Hematopoietic multipotent progenitor cell (in vitro differentiated cells): ENCODE measurements at regions not wholly inside any gene's neighbourhood (a gene's known extent, or its start where the extent isn't known, plus 50 kb on each side); places are given as distances from the start of the nearest gene placed in this dataset.
"Not testable (repeated sequence)": the region's sequence is repeated elsewhere in the genome, so short reads cannot be mapped to it uniquely, and the experiment has no call there.

Experiments
- DNase-seq, 3 donors: peaks; one replicate each; pipeline ENCODE4 v3.0.0-alpha.2; 2011 to 2015; ENCODE audit warnings: low read depth in 2 of 3, low spot score in 2 of 3

DNA sequence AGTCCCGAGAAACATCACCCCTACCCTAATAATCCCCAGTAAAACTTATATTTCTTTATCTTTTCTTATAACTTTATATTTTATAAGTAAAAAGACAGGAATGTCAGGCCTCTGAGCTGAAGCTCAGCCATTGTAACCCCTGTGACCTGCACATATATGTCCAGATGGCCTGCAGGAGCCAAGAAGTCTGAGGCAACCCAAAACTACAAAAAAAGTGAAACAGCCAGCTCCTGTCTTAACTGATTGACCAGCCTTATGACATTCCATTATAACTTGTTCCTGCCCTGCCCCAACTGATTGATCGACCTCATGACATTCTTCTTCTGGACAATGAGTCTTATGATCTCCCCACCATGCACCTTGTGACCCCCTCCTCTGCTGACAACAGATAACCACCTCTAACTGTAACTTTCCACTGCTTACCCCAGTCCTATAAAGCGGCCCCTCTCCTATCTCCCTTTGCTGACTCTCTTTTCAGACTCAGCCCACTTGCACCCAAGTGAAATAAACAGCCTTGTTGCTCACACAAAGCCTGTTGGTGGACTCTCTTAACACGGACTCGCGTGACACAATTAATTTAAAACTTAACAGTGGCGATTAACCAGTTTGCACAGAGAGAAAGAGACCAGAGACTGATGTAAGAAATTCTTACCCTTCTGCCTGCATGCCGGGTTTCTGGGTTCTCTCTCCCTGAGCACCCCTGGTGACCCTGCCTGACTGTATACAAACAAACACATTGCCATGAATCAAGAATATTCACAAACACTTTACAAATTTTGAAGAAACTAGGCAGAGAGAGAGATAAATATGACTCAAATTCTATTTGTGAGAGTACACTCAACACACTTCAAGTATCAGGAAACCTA is 1109.2 kb upstream of the TMEM132C start:
- DNase-seq = not testable (repeated sequence)

DNA sequence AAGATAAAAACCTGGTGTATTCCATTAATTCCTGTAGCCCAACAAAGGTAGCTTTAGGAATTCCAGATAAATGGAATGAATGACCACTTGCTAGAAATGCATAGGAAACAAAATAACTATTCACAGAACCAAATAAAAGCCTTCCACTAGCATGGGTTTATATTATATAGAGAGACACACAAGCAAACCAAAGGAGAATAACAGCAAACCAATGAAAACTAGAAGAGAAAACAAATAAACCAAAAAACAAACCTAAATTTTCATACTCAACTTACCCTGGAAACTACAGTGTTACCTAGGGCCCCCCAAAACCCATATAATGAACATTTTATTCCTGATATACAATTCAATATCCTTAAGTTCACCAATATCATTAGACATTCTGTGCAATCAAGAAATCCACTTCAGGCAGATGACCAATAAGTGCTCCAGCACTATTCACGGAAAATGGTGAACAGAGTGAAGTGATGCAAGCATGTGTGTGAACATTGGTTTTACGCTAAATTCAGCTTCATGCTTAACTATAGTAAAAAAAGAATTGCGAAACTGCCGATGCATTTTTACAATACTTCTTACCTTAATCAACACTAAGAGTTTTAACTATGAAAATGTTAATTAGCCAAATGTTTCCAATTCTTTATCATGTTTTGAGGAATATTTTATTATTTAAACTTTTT is 1108.4 kb upstream of the TMEM132C start:
- DNase-seq = no peak

DNA sequence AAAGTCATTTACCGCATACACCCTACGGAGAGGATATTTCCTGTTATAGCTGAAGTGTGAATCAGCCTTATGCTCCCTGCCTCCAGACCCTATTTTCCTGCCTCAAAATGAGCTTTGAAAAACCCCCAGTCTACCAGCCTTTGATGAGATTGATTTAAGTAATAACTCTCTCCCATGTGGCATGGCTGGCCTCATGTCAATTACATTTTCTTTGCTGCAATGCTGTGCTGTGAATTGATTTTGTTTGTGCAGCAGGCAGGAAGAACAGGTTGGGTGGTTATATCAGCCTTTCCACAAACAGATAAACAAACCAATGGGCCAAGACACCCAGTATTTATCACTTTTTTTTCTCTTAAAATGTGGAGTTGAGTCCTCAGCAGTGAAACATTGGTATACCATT is 1105.5 kb upstream of the TMEM132C start:
- DNase-seq = no peak

DNA sequence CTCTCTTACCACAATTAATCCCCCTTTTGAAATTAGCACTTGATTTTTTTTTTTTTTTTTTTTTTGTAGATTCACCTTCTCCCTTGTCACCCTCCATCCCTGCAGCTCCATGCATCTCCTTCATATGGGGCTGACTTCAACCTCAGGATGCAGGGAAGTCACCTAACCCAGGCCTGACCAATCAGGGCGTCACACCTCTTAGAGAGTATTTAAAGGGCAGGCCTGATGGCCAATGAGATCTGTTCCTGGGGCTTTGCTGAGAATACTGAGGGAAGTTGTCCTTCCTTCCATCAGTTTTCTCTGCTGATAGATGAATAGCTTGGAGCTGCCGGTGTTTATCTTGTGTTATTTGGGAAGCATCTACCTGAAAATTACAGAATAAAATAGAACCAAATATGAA is 1104.7 kb upstream of the TMEM132C start:
- no peak for DNase-seq

DNA sequence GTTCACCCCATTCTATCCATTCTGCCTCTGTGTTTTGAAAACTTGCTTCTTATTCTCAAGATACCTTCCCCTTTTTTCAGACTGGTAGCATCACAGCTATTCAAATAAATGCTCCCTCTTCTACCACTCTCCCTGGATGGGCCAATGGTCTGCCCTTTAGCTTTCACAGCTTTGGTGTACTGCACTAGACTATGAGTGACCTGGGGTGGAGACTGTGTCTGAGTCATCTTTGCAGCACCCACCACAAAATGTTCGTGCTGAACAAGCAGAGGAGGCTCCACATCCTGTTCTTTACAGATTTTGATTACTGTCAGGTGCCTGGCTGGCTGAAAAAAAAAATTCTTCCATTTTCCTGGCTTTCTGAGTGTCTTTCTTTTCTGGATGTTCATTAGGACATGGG is 1104.1 kb upstream of the TMEM132C start:
- peak in 2 of 3 donors; percentile 48 to 54 for DNase-seq

DNA sequence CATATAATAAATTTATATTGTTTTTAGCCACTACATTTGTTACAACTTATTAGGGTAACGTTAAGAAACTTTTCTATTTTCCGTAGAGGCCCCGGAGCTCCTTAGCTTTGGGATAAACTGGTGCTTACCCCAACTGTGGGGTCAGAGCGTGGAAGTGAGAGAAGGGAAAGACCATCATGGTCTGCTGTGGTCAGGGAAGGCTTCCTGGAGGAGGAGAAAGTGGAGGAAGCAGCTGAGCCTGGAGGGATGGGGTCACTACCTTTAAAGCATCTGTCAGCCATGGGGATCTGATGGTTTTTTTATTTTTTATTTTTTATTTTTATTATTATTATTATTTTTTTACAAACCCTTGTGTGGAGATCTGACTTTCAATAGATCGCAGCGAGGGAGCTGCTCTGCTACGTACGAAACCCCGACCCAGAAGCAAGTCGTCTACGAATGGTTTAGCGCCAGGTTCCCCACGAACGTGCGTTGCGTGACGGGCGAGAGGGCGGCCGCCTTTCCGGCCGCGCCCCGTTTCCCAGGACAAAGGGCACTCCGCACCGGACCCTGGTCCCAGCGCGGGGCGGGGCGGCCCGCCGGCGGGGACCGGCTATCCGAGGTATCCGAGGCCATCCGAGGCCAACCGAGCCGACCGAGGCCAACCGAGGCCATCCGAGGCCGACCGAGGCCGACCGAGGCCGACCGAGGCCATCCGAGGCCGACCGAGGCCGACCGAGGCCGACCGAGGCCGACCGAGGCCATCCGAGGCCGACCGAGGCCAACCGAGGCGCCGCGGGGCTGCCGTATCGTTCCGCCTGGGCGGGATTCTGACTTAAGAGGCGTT is 1101.2 kb upstream of the TMEM132C start:
- peak; percentile 45 to 81 (median 64) for DNase-seq

DNA sequence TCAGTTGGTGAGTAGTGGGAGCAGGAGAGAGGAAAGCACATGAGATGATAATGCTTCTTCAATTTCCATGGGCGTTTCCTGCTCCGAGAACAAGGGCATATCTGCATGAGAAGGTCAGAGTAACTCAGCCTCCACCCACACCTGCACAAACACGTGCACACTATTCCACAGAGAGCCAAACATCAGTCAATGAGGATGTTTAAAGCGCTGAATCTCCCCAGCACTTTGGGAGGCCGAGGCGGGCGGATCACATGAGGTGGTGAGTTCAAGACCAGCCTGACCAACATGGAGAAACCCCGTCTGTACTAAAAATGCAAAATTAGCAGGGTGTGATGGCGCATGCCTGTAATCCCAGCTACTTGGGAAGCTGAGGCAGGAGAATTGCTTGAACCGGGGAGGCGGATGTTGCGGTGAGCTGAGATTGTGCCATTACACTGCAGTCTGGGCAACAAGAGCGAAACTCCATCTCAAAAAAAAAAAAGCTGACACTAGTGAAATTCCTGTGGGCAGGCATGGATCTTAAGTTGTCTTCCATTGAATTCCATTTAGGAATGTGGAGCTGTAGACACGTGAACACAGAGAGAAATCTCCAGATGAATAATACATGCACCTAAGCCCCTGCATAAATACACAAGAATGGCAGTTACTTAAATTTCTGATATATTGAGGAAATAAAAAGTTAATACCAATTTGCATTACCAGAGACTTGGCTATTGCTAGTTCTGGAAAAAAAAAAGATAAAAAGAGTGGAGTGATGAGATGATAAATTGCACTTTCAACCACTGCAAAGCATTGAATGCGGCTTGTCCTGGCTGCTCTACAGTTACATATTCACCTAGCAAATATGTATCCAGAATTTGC is 1097.4 kb upstream of the TMEM132C start:
- DNase-seq = no peak

DNA sequence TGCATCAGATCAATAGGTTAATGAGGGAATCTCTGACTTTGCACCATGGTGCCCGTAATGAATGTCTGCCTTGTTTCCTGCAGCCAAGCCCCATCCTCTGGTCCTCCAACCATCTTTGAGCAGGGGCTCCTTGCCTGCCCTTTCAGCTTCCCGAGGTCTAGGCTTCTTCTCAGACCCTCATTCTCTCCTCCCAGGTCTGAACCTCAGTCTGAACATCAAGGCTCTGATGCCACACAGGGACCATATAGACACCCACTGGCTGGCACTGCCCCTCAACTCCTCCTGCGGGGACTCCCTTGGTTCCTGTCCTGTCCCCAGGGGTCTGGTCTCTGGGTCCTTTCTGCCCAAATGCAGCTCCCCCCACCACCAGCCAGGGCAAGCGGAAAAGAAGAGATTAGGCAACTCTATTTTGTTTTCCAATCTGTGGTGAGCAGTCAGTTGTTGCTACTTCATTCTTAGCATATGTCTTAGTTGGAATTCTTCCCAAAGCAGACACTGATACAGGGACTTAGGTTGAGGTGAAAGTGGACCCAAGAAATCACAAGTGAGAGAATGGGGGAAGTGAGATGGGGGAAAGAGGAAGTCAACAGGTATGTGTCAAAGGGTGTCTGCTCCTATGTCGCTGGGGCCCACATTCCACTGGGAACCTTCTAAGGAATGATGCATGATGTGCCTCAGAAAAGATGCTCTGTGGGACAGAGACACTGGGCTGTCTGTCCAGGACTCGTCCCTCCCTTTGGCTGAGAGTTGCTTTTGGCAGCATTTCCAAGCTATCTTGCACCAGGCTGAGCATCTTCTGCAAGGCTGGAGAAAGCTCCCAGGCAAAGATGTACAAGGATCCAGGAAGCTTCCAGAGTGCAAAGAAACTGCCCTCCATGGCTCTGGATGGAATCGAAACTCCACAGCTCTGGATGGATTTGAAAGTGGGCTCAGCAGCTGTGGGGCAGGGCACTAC is 1096.5 kb upstream of the TMEM132C start:
- DNase-seq = no peak

DNA sequence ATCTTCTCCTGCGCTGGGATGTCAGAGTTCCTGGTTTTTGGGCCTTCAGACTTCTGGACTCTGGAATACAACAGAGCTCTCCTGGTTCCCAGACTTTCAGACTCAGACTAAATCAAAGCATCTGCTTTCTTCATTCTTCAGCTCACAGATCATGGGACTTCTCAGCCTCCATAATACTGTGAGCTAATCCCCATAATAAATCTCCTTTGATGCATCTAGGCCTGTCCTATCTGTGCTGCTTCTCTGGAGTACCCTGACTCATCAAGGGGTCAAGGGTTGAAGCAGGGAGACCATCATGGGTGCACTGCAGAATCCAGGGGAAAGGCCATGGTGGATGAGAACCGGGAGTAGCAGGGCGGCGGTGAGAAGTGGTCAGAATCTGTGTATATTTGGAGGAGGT is 1094.1 kb upstream of the TMEM132C start:
- DNase-seq = no peak

DNA sequence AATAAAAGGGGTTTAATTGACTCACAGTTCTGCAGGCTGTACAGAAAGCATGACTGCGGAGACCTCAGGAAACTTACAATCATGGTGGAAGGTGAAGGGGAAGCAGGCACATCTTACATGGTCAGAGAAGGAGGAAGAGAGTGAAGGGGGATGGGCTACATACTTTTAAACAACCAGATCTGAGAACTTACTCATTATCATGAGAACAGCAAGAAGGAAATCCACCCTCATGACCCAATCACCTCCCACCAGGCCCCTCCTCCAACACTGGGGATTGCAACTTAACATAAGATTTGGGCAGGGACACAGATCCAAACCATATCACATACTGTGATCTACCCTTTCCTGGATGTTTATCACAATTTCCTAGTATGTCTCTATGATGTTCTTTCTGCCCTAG is 1093.0 kb upstream of the TMEM132C start:
- DNase-seq = not testable (repeated sequence)

DNA sequence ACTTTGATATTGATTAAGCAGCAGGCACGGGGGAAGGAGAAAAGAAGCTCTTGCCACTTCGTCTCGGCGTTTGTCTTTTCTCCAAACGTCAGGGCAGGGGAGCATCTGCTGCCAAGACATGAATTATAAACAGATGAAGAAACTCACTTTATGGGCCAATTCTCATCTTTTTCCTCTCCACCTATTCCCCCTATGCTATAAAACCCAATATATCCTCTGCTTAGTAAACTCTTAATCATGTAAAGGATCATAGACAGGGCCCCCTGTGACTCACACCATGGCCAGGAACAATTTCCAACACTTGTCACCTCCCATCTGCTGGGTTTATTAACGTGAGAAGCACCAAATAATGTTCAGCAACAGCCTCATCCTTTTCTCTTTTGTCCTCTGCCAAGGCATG is 1092.1 kb upstream of the TMEM132C start:
- DNase-seq = no peak

DNA sequence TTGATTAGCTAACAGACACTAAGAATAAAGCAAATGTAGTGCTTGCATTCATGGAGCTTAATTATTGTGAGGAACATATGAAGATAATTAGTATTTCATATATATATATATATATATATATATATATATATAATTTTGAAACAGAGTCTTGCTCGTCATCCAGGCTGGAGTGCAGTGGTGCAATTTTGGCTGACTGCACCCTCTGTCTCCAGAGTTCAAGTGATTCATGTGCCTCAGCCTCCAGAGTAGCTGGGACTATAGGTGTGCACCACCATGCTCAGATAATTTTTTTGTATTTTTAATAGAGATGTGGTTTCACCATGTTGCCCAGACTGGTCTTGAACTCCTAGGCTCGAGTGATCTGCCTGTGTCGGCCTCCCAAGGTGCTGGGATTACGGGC is 1091.6 kb upstream of the TMEM132C start:
- DNase-seq = no peak

DNA sequence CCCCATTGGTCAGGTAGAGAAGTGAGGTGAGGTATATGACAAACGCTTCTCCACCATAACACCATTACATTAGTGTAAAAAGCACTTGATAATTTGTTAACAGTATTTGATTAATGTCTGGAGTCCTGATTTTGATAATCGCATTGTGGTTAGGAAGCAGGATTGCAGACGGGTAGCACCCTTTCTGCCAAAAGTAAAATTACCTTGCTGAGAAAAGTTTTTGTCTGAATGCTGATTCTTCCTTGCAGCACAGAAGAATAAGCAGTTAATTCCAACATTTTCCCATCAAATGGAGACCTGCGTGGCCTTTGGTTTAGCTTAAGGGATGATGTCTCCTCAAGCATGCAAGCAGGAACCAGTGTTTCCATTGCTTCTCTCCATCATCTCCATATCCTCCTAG is 1090.2 kb upstream of the TMEM132C start:
- DNase-seq = no peak

DNA sequence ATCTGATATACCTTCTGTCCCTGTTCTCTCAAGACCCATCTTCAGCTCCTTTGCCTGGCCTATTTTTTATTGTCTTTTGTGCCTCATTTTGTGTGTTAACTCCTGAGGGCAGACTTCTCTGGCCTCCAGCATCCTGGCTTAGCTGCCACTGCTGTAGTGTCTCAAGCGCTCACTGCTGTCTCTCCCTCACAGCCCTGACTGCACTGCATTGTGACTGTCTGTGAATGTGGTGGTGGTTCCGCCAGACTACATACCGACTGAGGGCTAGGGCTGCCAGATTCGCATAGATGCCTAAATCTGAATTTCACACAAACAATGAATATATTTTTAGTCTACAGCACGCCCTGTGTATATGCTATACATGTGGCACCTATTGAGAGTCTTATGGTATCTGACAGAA is 1088.9 kb upstream of the TMEM132C start:
- no peak for DNase-seq

DNA sequence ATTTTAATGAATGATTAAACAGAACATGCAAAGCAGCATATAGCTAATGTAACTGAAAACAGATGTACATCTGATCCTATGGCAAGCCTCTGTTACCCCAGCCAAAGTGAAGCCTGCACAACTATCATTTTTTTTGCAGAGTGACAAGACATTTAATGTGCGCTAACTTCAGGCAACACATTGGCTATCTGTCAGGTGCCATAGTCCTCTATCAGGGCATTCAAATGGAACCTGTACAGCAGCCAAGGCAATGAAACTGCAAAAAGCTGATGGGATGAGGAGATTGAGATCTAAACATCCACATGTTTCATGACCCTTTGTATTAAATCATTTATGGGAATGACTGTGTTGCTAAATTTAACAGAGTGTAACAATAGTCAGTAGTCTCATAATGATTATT is 1088.5 kb upstream of the TMEM132C start:
- DNase-seq = no peak

DNA sequence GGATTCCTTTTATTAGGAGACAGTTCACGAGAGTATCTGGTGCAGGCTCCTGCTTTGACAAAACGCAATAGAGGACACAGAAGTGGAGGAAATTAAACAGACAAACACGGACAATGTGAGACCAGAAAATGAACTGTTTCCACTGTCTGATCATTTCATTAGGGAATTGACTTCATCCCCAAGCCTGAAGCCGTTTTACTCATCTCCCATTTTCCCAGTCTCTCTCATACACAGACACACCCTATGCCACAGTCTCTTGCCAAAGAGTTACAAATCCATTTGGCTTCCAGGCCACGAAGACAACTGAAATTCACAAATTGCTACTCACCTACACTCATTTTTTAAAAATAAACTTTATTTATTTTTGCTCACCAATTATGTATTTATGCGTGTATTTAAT is 1087.8 kb upstream of the TMEM132C start:
- no peak for DNase-seq

DNA sequence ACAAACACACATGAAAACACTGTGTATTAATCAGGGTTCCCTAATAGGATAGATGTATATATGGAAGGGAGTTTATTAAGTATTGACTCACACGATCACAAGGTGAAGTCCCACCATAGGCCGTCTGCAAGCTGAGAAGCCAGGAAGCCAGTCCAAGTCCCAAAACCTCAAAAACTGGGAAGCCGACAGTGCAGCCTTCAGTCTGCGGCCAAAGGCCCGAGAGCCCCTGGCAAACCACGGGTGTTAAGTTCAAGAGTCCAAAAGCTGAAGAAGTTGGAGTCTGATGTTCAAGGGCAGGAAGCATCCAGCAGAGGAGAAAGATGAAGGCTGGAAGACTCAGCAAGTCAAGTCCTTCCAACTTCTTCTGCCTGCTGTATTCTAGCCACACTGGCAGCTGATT is 1085.0 kb upstream of the TMEM132C start:
- DNase-seq = no peak

DNA sequence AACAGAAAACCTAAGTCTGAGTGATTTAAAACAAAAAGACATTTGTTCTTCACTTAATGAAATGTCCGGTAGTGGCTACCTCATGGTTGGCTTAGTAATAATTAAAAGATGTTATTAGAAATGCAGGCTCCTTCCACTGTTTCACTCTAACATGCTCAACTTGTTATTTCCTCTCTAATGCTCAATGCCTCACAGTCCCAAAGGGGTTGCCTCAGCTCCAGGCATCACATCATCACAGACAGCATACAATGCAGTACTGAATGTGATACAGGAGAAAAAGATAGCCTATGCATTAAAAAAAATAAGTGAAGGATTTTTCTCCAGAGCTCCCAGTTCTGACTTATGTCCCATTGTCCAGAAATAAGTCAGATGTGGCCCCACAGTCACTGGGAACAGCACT is 1077.0 kb upstream of the TMEM132C start:
- no peak for DNase-seq

DNA sequence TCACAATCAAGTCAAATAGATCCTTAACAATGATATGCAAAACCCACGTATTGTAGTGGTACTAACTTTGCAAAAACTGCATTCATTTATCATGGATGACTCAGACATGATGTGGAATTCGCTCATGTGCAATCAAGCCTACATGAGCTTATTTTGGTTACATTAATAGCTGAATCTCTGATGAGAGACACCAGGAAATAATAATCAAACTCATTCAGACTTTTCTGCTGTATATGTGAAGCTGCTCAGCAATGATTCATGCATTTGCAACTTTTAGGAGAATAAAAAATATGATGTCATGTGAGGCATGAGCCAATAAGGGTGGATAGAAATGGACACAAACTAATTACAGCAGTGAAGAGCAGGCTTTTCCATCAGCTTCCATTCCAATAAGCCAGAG is 1075.8 kb upstream of the TMEM132C start:
- DNase-seq = no peak
